HG02852 (cell line): ENCODE measurements at regions not wholly inside any gene's neighbourhood (a gene's known extent, or its start where the extent isn't known, plus 50 kb on each side); places are given as distances from the start of the nearest gene placed in this dataset.
"Not testable (repeated sequence)": the region's sequence is repeated elsewhere in the genome, so short reads cannot be mapped to it uniquely, and the experiment has no call there.

Experiments
- ATAC-seq: cut with Tn5 transposase; IDR thresholded peaks from one replicate; pipeline ENCODE4 v1.9.1; 2021; ENCODE audit warnings: mild to moderate bottlenecking, moderate library complexity; ENCODE audit not compliant: unreplicated experiment

GRCh38 chr16:21532996-21533395 lies 66.4 kb upstream of the METTL9 start:
- ATAC-seq: not testable (repeated sequence)

GRCh38 chr16:21533474-21533873 lies 65.9 kb upstream of the METTL9 start:
- ATAC-seq: not testable (repeated sequence)

GRCh38 chr16:21534561-21534960 lies 64.8 kb upstream of the METTL9 start:
- ATAC-seq: not testable (repeated sequence)

GRCh38 chr16:21535201-21535600 lies 64.2 kb upstream of the METTL9 start:
- ATAC-seq: not testable (repeated sequence)

- ATAC-seq: not testable (repeated sequence)
Measured at GRCh38 chr16:21536740-21537139, 62.6 kb upstream of the METTL9 start.

- not testable (repeated sequence) for ATAC-seq
Measured at GRCh38 chr16:21537598-21537997, 61.8 kb upstream of the METTL9 start.

GRCh38 chr16:21539107-21539618 lies 60.2 kb upstream of the METTL9 start:
- not testable (repeated sequence) for ATAC-seq

GRCh38 chr16:21540770-21541433 lies 58.5 kb upstream of the METTL9 start:
- peak; percentile 71 for ATAC-seq

GRCh38 chr16:21541611-21542051 lies 57.7 kb upstream of the METTL9 start:
- not testable (repeated sequence) for ATAC-seq

GRCh38 chr16:21542075-21542474 lies 57.3 kb upstream of the METTL9 start:
- ATAC-seq: not testable (repeated sequence)

- not testable (repeated sequence) for ATAC-seq
Measured at GRCh38 chr16:21542491-21543124, 56.8 kb upstream of the METTL9 start.

GRCh38 chr16:21543151-21543836 lies 56.1 kb upstream of the METTL9 start:
- ATAC-seq: not testable (repeated sequence)

GRCh38 chr16:21545664-21546326 lies 53.6 kb upstream of the METTL9 start:
- not testable (repeated sequence) for ATAC-seq

- not testable (repeated sequence) for ATAC-seq
Measured at GRCh38 chr16:21549396-21549795, 50.0 kb upstream of the METTL9 start.
